ENCODE measurements at regions not wholly inside any gene's neighbourhood (a gene's known extent, or its start where the extent isn't known, plus 50 kb on each side); places are given as distances from the start of the nearest gene placed in this dataset.

DNA sequence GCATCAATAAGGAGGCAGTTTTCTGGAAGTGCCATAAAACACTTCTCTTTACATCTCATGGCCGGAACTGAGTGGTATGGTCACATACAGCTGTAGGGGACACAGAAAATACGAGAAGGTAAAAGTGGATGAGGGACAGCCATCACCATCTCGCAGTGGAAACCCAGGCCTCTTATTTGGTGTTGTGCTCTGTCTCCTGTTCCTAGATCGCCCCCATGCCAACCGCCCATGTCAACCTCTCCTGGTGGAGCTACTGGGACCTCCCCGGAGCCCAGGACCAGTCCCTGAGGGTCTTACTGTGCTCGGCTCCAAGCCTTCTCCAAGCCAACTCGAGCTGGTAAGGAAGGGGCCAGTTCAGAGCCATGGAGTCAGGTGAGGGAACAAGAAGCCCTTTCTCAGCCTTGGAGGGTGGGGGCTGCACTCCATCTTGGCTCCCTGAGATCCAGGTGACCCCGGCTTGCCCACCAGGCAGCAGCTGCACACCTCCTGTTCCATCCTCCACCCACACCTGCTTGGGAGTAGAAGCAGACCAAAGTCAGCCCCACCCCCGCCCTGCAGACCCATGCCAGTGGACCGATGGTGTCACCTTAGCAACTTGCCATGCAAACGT lies 149.0 kb upstream of the CST7 start:
- TF ChIP-seq, protein P1, sequence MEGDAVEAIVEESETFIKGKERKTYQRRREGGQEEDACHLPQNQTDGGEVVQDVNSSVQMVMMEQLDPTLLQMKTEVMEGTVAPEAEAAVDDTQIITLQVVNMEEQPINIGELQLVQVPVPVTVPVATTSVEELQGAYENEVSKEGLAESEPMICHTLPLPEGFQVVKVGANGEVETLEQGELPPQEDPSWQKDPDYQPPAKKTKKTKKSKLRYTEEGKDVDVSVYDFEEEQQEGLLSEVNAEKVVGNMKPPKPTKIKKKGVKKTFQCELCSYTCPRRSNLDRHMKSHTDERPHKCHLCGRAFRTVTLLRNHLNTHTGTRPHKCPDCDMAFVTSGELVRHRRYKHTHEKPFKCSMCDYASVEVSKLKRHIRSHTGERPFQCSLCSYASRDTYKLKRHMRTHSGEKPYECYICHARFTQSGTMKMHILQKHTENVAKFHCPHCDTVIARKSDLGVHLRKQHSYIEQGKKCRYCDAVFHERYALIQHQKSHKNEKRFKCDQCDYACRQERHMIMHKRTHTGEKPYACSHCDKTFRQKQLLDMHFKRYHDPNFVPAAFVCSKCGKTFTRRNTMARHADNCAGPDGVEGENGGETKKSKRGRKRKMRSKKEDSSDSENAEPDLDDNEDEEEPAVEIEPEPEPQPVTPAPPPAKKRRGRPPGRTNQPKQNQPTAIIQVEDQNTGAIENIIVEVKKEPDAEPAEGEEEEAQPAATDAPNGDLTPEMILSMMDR (IDR thresholded peaks at IDR 0.05) = no peak
- TF ChIP-seq EZH2 (IDR thresholded peaks at IDR 0.05) (no peak), EZH2phosphoT487 (IDR thresholded peaks at IDR 0.05) (no peak)

Measured in neural progenitor cell (in vitro differentiated cells).